Body of pancreas (tissue), 4 donors: ENCODE measurements at regions not wholly inside any gene's neighbourhood (a gene's known extent, or its start where the extent isn't known, plus 50 kb on each side); places are given as distances from the start of the nearest gene placed in this dataset.

ENCODE experiments used
- POLR2A ChIP-seq, 3 donors: fragments of 450-650 bp; IDR thresholded peaks; one replicate each; pipeline ENCODE4 v1.6.1; 2016; ENCODE audit warnings: antibody characterized with exemption in 3 of 3, mild to moderate bottlenecking in 2 of 3
- TF ChIP-seq, protein P1 (sequence below), 7 experiments: fragments of 450-650 bp in 4 of 7; fragments of 200-600 bp in 3 of 7; sonication (generic) in 3 of 7; IDR thresholded peaks; one replicate each; pipeline ENCODE4 v1.5.1; 2016 to 2019; ENCODE audit warnings: antibody characterized with exemption in 7 of 7

DNA sequence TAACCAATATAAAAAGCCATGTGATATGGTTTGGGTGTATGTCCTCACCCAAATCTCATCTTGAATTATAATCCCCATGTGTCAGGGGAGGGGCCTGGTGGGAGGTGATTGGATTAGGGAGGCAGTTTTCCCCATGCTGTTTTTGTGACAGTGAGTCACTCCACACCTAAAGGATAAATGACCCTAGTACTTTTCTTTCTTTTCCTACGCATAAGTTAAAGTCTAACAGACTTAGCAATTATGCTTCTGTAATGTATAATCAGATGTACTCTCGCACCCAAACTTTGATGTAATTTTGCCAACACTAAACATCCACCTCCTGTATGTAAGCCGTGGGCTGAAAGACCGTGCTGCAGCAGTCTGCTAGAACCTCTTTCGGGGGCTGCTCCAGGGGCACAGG lies 97.2 kb upstream of the DSEL start:
- TF ChIP-seq, protein P1, sequence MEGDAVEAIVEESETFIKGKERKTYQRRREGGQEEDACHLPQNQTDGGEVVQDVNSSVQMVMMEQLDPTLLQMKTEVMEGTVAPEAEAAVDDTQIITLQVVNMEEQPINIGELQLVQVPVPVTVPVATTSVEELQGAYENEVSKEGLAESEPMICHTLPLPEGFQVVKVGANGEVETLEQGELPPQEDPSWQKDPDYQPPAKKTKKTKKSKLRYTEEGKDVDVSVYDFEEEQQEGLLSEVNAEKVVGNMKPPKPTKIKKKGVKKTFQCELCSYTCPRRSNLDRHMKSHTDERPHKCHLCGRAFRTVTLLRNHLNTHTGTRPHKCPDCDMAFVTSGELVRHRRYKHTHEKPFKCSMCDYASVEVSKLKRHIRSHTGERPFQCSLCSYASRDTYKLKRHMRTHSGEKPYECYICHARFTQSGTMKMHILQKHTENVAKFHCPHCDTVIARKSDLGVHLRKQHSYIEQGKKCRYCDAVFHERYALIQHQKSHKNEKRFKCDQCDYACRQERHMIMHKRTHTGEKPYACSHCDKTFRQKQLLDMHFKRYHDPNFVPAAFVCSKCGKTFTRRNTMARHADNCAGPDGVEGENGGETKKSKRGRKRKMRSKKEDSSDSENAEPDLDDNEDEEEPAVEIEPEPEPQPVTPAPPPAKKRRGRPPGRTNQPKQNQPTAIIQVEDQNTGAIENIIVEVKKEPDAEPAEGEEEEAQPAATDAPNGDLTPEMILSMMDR (IDR thresholded peaks at IDR 0.05), result no peak
- no peak for TF ChIP-seq POLR2A (IDR thresholded peaks at IDR 0.05)
